Parathyroid adenoma (tissue), 2 donors: ENCODE measurements at regions not wholly inside any gene's neighbourhood (a gene's known extent, or its start where the extent isn't known, plus 50 kb on each side); places are given as distances from the start of the nearest gene placed in this dataset.

Experiments used
- H2AFZ ChIP-seq: fragments of 300-600 bp; sonication (generic); one replicate; pipeline ENCODE4 v1.7.0; 2017; ENCODE audit warnings: antibody characterized with exemption, mild to moderate bottlenecking
- H3K27ac ChIP-seq: fragments of 300-600 bp; sonication (generic); one replicate; pipeline ENCODE4 v1.7.0; 2017
- H3K27me3 ChIP-seq: fragments of 300-600 bp; sonication (generic); one replicate; pipeline ENCODE4 v1.7.0; 2017; ENCODE audit warnings: low read length; ENCODE audit not compliant: control insufficient read depth, insufficient read depth
- H3K36me3 ChIP-seq: fragments of 300-600 bp; sonication (generic); one replicate; pipeline ENCODE4 v1.7.0; 2017; ENCODE audit warnings: low read length; ENCODE audit not compliant: control insufficient read depth, insufficient read depth
- H3K4me1 ChIP-seq: fragments of 300-600 bp; sonication (generic); one replicate; pipeline ENCODE4 v1.7.0; 2017; ENCODE audit warnings: control low read depth
- H3K4me2 ChIP-seq: fragments of 300-600 bp; sonication (generic); one replicate; pipeline ENCODE4 v1.7.0; 2017; ENCODE audit warnings: low read length
- H3K4me3 ChIP-seq: fragments of 300-600 bp; sonication (generic); one replicate; pipeline ENCODE4 v1.7.0; 2017; ENCODE audit warnings: low read depth, low read length
- H3K79me2 ChIP-seq: fragments of 300-600 bp; sonication (generic); one replicate; pipeline ENCODE4 v1.7.0; 2017; ENCODE audit warnings: control low read depth
- H3K9ac ChIP-seq: fragments of 300-600 bp; sonication (generic); one replicate; pipeline ENCODE4 v1.7.0; 2017; ENCODE audit warnings: mild to moderate bottlenecking
- H3K9me3 ChIP-seq: fragments of 300-600 bp; sonication (generic); one replicate; pipeline ENCODE4 v1.7.0; 2017; ENCODE audit warnings: low read length; ENCODE audit not compliant: control insufficient read depth
- CTCF ChIP-seq: fragments of 300-600 bp; sonication (generic); IDR thresholded peaks from one replicate; pipeline ENCODE4 v1.7.0; 2017; ENCODE audit warnings: antibody characterized with exemption, mild to moderate bottlenecking
- donor health status: primary hyperparathyroidism.

- no peaks in the 10 kb centered on the region for H3K36me3 ChIP-seq
- no peak for TF ChIP-seq CTCF
- no peaks in the 10 kb centered on the region for H3K27me3 ChIP-seq
- H3K79me2 ChIP-seq = no peaks in the 10 kb centered on the region
- H3K4me1 ChIP-seq = no peaks in the 10 kb centered on the region
- no peaks in the 10 kb centered on the region for H3K9me3 ChIP-seq
- H3K4me2 ChIP-seq = no peak overlapping the region
- H3K27ac ChIP-seq = no peak overlapping the region
- H3K9ac ChIP-seq = no peak overlapping the region
- no peak overlapping the region for H3K4me3 ChIP-seq
- H2AFZ ChIP-seq = no peak overlapping the region
Measured at GRCh38 chr4:124288706-124289486, 423.6 kb downstream of the ANKRD50 start.

- H3K36me3 ChIP-seq = no peaks in the 10 kb centered on the region
- H2AFZ ChIP-seq = no peak overlapping the region
Measured at GRCh38 chr4:124290678-124291077, 421.9 kb downstream of the ANKRD50 start.

DNA sequence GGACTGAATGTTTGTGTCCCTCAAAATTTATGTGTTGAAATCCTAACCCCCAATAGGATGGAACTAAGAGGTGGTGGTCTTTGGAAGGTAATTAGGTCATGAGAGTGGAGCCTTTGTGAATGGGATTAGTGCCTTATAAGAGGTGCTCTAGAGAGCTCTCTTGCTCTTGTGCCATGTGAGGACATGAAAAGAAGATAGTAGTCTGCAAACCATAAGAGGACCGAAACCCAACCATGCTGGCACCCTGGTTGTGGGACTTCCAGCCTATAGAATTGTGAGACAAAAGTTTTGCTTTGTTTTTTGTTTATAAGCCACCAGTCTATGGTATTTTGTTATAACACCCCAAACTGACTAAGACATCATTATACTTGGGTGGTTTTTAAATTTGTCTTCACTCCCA, 417.1 kb downstream of the ANKRD50 start:
- H3K9me3 ChIP-seq = no peaks in the 10 kb centered on the region
- no peak for TF ChIP-seq CTCF
- no peak overlapping the region for H3K27ac ChIP-seq
- no peak overlapping the region for H2AFZ ChIP-seq
- no peak overlapping the region for H3K4me3 ChIP-seq
- no peaks in the 10 kb centered on the region for H3K27me3 ChIP-seq
- no peaks in the 10 kb centered on the region for H3K36me3 ChIP-seq
- H3K79me2 ChIP-seq = no peaks in the 10 kb centered on the region
- H3K4me1 ChIP-seq = no peaks in the 10 kb centered on the region
- H3K4me2 ChIP-seq = no peak overlapping the region
- no peak overlapping the region for H3K9ac ChIP-seq

More at GRCh38 chr4:124290678-124291077, 421.9 kb downstream of the ANKRD50 start:
- Histone ChIP-seq H3K4me1 (no peaks in the 10 kb centered on the region), H3K9ac (no peak overlapping the region), H3K4me2 (no peak overlapping the region), H3K79me2 (no peaks in the 10 kb centered on the region), H3K27me3 (no peaks in the 10 kb centered on the region), H3K27ac (no peak overlapping the region), H3K9me3 (no peaks in the 10 kb centered on the region), H3K4me3 (no peak overlapping the region)
- no peak for TF ChIP-seq CTCF

DNA sequence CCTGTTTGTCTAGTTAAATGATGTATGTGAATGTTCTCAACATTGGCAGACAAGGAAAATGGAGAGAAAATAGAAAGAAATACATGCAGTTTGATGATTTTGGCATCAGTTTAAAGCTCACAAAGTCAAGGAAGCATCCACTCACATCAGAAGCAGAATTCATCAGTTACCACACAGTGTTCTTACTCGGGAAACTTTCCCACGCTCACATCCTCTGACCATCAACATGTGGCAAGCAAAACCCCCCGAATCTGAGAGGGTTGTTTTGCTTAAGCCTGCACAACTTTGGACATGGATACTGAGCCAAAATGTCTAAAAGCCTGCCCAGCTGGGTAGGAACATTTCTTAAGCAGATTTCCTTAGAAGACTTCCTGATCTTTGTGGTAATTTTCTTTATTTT, 407.6 kb downstream of the ANKRD50 start:
- Histone ChIP-seq H3K27me3 (no peaks in the 10 kb centered on the region), H3K79me2 (no peaks in the 10 kb centered on the region), H3K9ac (no peak overlapping the region), H3K9me3 (no peaks in the 10 kb centered on the region), H3K4me1 (no peaks in the 10 kb centered on the region), H3K27ac (no peak overlapping the region), H2AFZ (no peak overlapping the region), H3K36me3 (no peaks in the 10 kb centered on the region), H3K4me3 (no peak overlapping the region), H3K4me2 (no peak overlapping the region)
- no peak for TF ChIP-seq CTCF

DNA sequence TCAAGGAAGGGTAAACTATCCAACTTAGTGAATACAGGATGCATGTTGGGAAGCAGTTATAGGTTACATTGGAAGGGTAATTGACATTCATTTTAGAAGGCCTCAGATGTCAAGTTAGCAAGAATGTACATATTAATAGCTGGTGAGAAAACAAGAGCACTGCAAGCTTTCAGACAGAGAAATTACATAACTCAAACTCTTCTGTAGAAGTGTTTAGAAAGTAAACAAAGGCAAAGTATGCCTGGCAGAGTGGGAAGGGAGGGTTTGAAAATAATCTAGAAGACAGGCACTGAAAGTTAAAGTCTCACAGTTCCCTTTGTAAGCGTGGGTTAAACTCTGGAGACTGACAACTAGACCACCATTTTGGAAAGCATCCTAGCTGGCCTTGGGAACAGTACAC, 406.2 kb downstream of the ANKRD50 start:
- Histone ChIP-seq H3K79me2 (no peaks in the 10 kb centered on the region), H3K27ac (no peak overlapping the region), H3K4me2 (no peak overlapping the region), H2AFZ (no peak overlapping the region), H3K36me3 (no peaks in the 10 kb centered on the region), H3K9ac (no peak overlapping the region), H3K4me1 (no peaks in the 10 kb centered on the region), H3K4me3 (no peak overlapping the region), H3K27me3 (no peaks in the 10 kb centered on the region), H3K9me3 (no peaks in the 10 kb centered on the region)
- no peak for TF ChIP-seq CTCF
